ENCODE measurements at regions not wholly inside any gene's neighbourhood (a gene's known extent, or its start where the extent isn't known, plus 50 kb on each side); places are given as distances from the start of the nearest gene placed in this dataset.
"Not testable (repeated sequence)": the region's sequence is repeated elsewhere in the genome, so short reads cannot be mapped to it uniquely, and the experiment has no call there.

DNA sequence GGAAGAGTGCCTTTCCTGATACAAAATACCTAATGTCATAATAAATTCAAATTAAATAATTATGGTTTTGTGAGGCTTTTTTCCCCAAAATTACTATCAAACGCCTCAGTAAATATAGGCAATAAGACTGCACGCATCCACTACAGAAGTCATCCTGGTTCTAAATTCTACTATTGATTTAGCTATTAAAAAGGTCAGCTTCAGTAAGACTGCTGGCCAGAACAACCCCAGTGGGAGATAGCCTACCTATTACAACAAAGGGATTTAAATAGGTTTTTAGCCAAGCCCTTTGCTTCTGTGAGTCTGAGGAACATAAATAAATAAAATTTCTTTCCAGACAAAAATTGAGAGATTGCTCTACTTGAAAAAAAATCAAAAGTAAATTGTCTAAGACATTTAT, 132.1 kb downstream of the PLPPR4 start:
- TF ChIP-seq Cebpa-rat (IDR thresholded peaks at IDR 0.05) = no peak
- Histone ChIP-seq H3K27me3 (no peaks in the 10 kb centered on the region), H3K4me3 (no peak overlapping the region), H3K9ac (no peak overlapping the region), H3K9me3 (no peaks in the 10 kb centered on the region), H4K20me1 (no peaks in the 10 kb centered on the region), H3K36me3 (no peaks in the 10 kb centered on the region), H3K4me1 (no peaks in the 10 kb centered on the region), H3K4me2 (no peak overlapping the region), H3K27ac (no peak overlapping the region)

DNA sequence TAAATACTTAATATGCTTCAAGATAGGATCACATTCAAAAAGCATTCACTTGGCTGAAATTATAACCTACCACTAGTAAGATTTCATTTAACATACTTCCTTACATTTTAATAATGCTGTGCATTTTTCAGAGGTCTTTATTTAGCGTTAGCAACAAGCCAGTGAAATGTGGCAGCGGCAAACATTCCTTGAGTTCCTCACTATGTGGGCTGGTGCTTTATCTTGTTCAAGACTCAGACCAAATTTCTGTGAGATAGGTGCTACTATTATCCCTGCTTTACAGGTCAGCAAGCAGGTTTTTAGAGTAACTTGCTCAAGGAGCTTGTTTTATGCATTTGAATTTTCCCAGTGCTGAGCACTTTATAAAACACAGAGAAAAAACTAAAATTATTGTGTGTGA, 132.7 kb downstream of the PLPPR4 start:
- Histone ChIP-seq H3K27ac (no peak overlapping the region), H3K9ac (no peak overlapping the region), H3K4me2 (no peak overlapping the region), H4K20me1 (no peaks in the 10 kb centered on the region), H3K27me3 (no peaks in the 10 kb centered on the region), H3K4me3 (no peak overlapping the region), H3K36me3 (no peaks in the 10 kb centered on the region), H3K4me1 (no peaks in the 10 kb centered on the region), H3K9me3 (no peaks in the 10 kb centered on the region)
- TF ChIP-seq Cebpa-rat (IDR thresholded peaks at IDR 0.05) = no peak

DNA sequence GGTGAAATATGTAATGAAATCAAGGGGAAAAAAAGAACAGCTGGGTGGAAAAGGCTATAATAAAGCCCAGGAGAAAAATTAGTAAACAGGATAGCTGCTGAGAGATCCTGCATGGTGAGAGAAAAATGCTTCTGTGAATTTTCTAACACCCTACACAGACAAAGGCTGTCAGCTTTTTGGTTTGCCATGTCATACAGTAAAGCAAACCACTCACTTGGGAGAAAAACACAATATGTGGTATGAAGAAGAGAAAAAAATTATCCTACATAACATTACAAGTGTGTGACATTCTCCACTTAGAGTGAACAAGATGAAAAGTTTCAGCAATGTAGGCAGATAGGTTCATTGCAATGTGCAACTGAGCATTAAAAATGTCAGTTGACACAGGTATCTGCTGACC, 133.6 kb downstream of the PLPPR4 start:
- Histone ChIP-seq H4K20me1 (no peaks in the 10 kb centered on the region), H3K36me3 (no peaks in the 10 kb centered on the region), H3K27ac (no peak overlapping the region), H3K9ac (no peak overlapping the region), H3K9me3 (no peaks in the 10 kb centered on the region), H3K4me3 (no peak overlapping the region), H3K27me3 (no peaks in the 10 kb centered on the region), H3K4me1 (no peaks in the 10 kb centered on the region), H3K4me2 (no peak overlapping the region)
- no peak for TF ChIP-seq Cebpa-rat (IDR thresholded peaks at IDR 0.05)

DNA sequence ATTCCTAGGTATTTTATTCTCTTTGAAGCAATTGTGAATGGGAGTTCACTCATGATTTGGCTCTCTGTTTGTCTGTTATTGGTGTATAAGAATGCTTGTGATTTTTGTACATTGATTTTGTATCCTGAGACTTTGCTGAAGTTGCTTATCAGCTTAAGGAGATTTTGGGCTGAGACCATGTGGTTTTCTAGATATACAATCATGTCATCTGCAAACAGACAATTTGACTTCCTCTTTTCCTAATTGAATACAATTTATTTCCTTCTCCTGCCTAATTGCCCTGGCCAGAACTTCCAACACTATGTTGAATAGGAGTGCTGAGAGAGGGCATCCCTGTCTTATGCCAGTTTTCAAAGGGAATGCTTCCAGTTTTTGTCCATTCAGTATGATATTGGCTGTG, 137.3 kb downstream of the PLPPR4 start:
- H3K9ac ChIP-seq = not testable (repeated sequence)

GRCh38 chr1:99404399-99404798, 140.1 kb downstream of the PLPPR4 start:
- H3K4me1 ChIP-seq, H3K27ac ChIP-seq, H3K4me2 ChIP-seq, H3K9me3 ChIP-seq, H4K20me1 ChIP-seq, H3K27me3 ChIP-seq, H3K36me3 ChIP-seq, H3K9ac ChIP-seq, H3K4me3 ChIP-seq: not testable (repeated sequence)

More for the DNA sequence above, 137.3 kb downstream of the PLPPR4 start:
- not testable (repeated sequence) for H3K4me2 ChIP-seq, H3K4me3 ChIP-seq, H3K36me3 ChIP-seq, H4K20me1 ChIP-seq, H3K27me3 ChIP-seq, H3K4me1 ChIP-seq, H3K9me3 ChIP-seq, H3K27ac ChIP-seq

DNA sequence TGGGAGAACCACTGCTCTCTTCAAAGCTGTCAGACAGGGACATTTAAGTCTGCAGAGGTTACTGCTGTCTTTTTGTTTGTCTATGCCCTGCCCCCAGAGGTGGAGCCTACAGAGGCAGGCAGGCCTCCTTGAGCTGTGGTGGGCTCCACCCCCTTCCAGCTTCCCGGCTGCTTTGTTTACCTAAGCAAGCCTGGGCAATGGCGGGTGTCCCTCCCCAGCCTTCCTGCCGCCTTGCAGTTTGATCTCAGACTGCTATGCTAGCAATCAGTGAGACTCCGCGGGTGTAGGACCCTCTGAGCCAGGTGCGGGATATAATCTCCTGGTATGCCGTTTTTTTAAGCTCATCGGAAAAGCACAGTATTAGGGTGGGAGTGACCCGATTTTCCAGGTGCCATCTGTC, 141.0 kb downstream of the PLPPR4 start:
- H3K4me1 ChIP-seq, H3K36me3 ChIP-seq, H3K4me2 ChIP-seq, H4K20me1 ChIP-seq, H3K27ac ChIP-seq, H3K4me3 ChIP-seq, H3K9me3 ChIP-seq, H3K27me3 ChIP-seq, H3K9ac ChIP-seq: not testable (repeated sequence)

DNA sequence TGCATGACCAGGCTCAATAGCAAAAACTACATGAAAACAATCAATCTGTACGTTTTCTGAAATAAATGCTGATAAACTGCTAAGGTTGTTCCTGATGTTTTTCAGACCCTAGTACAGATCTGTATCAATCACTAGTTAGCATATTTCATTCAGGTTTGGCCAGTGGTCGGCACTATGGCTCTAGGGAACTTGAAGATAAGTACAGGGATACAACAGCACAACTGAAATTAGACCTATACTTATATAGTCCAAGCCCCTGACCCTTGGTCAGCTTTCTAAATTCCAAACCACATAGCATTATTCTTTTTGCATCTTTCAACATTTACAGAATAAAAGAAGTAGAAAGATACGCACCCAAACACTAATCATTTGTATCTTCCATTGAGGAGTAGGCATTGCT, 142.7 kb downstream of the PLPPR4 start:
- no peak overlapping the region for H3K4me3 ChIP-seq
- H3K9me3 ChIP-seq = no peaks in the 10 kb centered on the region
- H4K20me1 ChIP-seq = no peaks in the 10 kb centered on the region
- no peaks in the 10 kb centered on the region for H3K27me3 ChIP-seq
- H3K4me1 ChIP-seq = no peaks in the 10 kb centered on the region
- TF ChIP-seq Cebpa-rat (IDR thresholded peaks at IDR 0.05) = no peak
- H3K9ac ChIP-seq = no peak overlapping the region
- H3K36me3 ChIP-seq = no peaks in the 10 kb centered on the region
- no peak overlapping the region for H3K27ac ChIP-seq
- no peak overlapping the region for H3K4me2 ChIP-seq

GRCh38 chr1:99424087-99424486, 159.8 kb downstream of the PLPPR4 start:
- no peak for TF ChIP-seq Cebpa-rat (IDR thresholded peaks at IDR 0.05)
- H3K9me3 ChIP-seq = no peaks in the 10 kb centered on the region

DNA sequence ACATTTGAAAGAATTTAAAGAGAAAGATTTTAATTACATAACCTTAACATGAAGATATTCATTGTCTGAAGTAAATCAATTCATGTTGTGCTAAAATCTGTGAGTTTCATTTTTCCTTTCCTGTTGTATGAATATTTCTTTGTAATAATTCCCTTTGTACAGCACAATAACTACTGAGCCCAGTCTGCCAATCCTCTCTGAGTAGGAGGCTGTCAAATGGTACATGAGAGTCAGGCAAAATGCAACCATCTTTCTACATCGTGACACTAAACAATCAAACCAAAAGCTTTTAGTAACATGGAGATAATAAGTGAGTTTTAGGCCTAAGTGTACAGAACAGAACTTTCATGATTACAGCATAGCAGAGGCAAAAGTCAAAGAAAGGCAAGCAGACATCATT, 165.5 kb downstream of the PLPPR4 start:
- TF ChIP-seq Cebpa-rat (IDR thresholded peaks at IDR 0.05) = no peak
- Histone ChIP-seq H3K4me2 (no peak overlapping the region), H3K36me3 (no peaks in the 10 kb centered on the region), H3K4me3 (no peak overlapping the region), H4K20me1 (no peaks in the 10 kb centered on the region), H3K4me1 (no peaks in the 10 kb centered on the region), H3K27ac (no peak overlapping the region), H3K27me3 (no peaks in the 10 kb centered on the region), H3K9me3 (no peaks in the 10 kb centered on the region), H3K9ac (no peak overlapping the region)

More at GRCh38 chr1:99424087-99424486, 159.8 kb downstream of the PLPPR4 start:
- Histone ChIP-seq H3K36me3 (no peaks in the 10 kb centered on the region), H4K20me1 (no peaks in the 10 kb centered on the region), H3K27ac (no peak overlapping the region), H3K27me3 (no peaks in the 10 kb centered on the region), H3K4me2 (no peak overlapping the region), H3K4me3 (no peak overlapping the region), H3K4me1 (no peaks in the 10 kb centered on the region), H3K9ac (no peak overlapping the region)

DNA sequence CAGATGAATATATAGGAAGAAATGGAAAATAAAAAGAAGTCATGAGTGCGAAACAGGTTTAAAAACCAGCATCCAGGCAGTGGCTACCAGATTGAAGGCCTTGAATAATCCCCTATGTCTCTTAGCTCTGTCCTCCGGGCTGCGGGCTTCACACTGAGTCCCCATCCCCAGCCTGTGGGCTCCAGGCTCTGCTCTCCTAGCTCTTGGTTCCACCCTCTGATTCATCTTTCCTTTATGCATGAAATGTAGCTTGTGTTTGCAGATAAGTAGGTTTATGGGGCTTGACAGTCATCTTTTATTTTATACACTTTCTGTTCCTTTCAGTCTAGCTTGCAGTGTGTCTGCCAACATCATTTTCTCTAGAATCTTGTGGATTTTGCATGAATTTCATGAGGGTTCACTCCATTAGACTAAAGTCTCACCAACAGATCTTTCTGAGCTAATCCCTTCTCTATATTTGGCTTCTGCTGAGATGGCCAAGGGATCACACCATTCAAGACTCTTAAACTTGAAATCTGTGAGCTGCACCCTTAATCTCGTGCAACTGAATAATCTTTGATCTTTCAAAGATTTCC, 174.5 kb downstream of the PLPPR4 start:
- H3K4me2 ChIP-seq = no peak overlapping the region
- TF ChIP-seq Cebpa-rat (IDR thresholded peaks at IDR 0.05) = no peak
- H3K36me3 ChIP-seq = no peaks in the 10 kb centered on the region
- no peaks in the 10 kb centered on the region for H3K27me3 ChIP-seq
- no peak overlapping the region for H3K9ac ChIP-seq
- H3K4me1 ChIP-seq = no peaks in the 10 kb centered on the region; the same call in 1 of the 2 replicates
- H4K20me1 ChIP-seq = no peaks in the 10 kb centered on the region
- no peak overlapping the region for H3K4me3 ChIP-seq
- no peak overlapping the region for H3K27ac ChIP-seq
- H3K9me3 ChIP-seq = no peaks in the 10 kb centered on the region

- no peak overlapping the region for H3K27ac ChIP-seq
- no peaks in the 10 kb centered on the region for H3K36me3 ChIP-seq
- no peak for TF ChIP-seq Cebpa-rat (IDR thresholded peaks at IDR 0.05)
- H3K4me1 ChIP-seq = no peaks in the 10 kb centered on the region; the same call in 1 of the 2 replicates
- no peak overlapping the region for H3K4me2 ChIP-seq
- no peaks in the 10 kb centered on the region for H3K27me3 ChIP-seq
- H3K9ac ChIP-seq = no peak overlapping the region
- H3K9me3 ChIP-seq = no peaks in the 10 kb centered on the region
- no peaks in the 10 kb centered on the region for H4K20me1 ChIP-seq
- H3K4me3 ChIP-seq = no peak overlapping the region
Observed at GRCh38 chr1:99439433-99440075, 175.3 kb downstream of the PLPPR4 start.
